ENCODE measurements at regions not wholly inside any gene's neighbourhood (a gene's known extent, or its start where the extent isn't known, plus 50 kb on each side); places are given as distances from the start of the nearest gene placed in this dataset.

DNA sequence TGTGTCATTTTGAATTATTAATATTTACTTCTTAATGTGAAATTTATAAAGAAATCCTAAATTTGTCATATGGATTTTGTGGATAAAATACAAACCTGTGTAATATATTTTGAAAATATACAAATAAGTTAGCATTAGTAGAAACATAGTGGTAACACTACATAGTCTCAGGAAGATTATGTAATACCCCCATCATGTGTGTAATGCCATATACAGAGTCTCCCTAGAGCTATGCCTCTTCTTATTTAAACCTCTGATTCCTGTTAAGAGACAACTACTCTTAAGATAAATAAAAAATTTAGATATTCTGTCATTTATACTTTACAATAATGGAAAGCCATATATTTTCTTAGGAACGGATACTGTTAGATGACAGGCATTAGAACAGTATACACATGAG is 2012.0 kb upstream of the LRRTM1 start:
- Histone ChIP-seq H3K36me3 (no peaks in the 10 kb centered on the region), H3K27ac (no peak overlapping the region), H3K4me3 (no peak overlapping the region), H3K4me1 (no peaks in the 10 kb centered on the region), H3K27me3 (no peaks in the 10 kb centered on the region), H3K9me3 (no peaks in the 10 kb centered on the region)
- ATAC-seq (peak; percentile 30), DNase-seq (no peak)
- TF ChIP-seq, protein P1, sequence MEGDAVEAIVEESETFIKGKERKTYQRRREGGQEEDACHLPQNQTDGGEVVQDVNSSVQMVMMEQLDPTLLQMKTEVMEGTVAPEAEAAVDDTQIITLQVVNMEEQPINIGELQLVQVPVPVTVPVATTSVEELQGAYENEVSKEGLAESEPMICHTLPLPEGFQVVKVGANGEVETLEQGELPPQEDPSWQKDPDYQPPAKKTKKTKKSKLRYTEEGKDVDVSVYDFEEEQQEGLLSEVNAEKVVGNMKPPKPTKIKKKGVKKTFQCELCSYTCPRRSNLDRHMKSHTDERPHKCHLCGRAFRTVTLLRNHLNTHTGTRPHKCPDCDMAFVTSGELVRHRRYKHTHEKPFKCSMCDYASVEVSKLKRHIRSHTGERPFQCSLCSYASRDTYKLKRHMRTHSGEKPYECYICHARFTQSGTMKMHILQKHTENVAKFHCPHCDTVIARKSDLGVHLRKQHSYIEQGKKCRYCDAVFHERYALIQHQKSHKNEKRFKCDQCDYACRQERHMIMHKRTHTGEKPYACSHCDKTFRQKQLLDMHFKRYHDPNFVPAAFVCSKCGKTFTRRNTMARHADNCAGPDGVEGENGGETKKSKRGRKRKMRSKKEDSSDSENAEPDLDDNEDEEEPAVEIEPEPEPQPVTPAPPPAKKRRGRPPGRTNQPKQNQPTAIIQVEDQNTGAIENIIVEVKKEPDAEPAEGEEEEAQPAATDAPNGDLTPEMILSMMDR (IDR thresholded peaks at IDR 0.05), result no peak
- intact Hi-C loops (cut with DNase I), result no loop called here

DNA sequence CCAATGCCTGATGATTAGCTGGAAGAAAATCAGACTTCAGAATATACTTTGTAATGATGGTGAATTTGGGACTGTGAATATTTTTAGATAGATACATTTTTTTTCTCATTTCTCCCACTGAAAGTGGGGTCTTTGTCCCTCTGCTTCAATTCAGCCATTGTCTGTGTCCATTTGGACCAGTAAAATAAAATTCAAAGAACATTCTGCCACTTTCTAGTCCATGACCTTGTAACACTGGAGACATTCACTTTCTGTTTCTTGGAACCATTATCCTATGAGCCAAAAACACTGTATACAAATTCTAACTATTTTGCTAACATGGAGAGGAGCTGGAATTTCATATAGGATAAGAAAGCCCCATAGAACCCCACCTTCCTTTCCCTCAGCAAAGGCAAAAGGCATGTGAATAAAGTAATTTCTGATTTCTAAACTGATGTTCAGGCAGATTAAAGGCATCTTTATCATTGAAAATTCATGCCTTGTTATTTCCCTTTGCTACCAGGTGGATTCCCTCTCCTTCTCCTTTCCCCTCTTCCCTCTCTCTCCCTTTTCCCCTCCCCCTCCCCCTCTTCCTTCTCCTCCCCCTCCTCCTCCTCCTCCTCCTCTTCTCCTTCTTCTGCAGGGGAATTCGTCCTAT is 2010.4 kb upstream of the LRRTM1 start:
- Histone ChIP-seq H3K27me3 (no peaks in the 10 kb centered on the region), H3K4me3 (no peak overlapping the region), H3K36me3 (no peaks in the 10 kb centered on the region), H3K4me1 (no peaks in the 10 kb centered on the region), H3K9me3 (no peaks in the 10 kb centered on the region), H3K27ac (no peak overlapping the region)
- intact Hi-C loops (cut with DNase I), result no loop called here
- TF ChIP-seq, protein P1 (IDR thresholded peaks at IDR 0.05), result no peak
- DNase-seq, result no peak
- no peak for ATAC-seq

DNA sequence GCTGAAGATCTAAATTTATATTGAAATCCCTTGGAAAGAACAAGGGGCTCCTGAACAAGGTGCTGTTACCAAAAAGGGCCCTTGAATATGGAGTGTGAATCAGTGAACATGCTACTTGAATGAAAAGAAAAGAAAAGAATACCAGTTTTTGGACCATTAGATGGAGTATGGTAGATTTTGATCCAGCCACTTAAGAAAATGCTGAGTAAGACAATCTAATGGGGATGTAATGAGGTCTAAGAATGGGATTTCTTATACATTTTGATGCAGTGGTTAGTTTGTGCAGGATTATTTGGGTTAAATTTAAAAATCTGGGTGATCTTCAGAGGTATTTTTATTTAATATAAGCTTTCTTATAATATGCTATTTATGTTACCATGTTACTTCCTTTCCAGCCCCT is 2003.0 kb upstream of the LRRTM1 start:
- Histone ChIP-seq H3K27me3 (no peaks in the 10 kb centered on the region), H3K4me3 (no peak overlapping the region), H3K27ac (no peak overlapping the region), H3K36me3 (no peaks in the 10 kb centered on the region), H3K4me1 (no peaks in the 10 kb centered on the region), H3K9me3 (peaks cover 0 to 5% of the 10 kb centered on the region in 2 donors)
- intact Hi-C loops (cut with DNase I), result no loop called here
- no peak for ATAC-seq
- DNase-seq, result no peak
- TF ChIP-seq, protein P1 (IDR thresholded peaks at IDR 0.05), result no peak

- H3K4me1 ChIP-seq, result no peaks in the 10 kb centered on the region
- H3K36me3 ChIP-seq, result no peaks in the 10 kb centered on the region
- H3K9me3 ChIP-seq, result peaks cover 0 to 16% of the 10 kb centered on the region in 2 donors
- H3K27me3 ChIP-seq, result no peaks in the 10 kb centered on the region
- H3K4me3 ChIP-seq, result no peak overlapping the region
- H3K27ac ChIP-seq, result no peak overlapping the region
- DNase-seq, result no peak
- intact Hi-C loops (cut with DNase I), result no loop called here
- TF ChIP-seq, protein P1 (IDR thresholded peaks at IDR 0.05), result no peak
- ATAC-seq, result no peak
Measured at GRCh38 chr2:82301506-82301905, 1997.0 kb upstream of the LRRTM1 start.

GRCh38 chr2:82289446-82289845 is 1984.9 kb upstream of the LRRTM1 start:
- intact Hi-C loops (cut with DNase I), result no loop called here

More at GRCh38 chr2:82289446-82289845, 1984.9 kb upstream of the LRRTM1 start:
- Histone ChIP-seq H3K27me3 (no peaks in the 10 kb centered on the region), H3K27ac (no peak overlapping the region), H3K4me3 (no peak overlapping the region), H3K36me3 (no peaks in the 10 kb centered on the region), H3K9me3 (peaks cover 0 to 3% of the 10 kb centered on the region in 2 donors), H3K4me1 (no peaks in the 10 kb centered on the region)
- DNase-seq (peak in 2 of 4 donors; percentile 42 to 58), ATAC-seq (no peak)
- TF ChIP-seq, protein P1 (IDR thresholded peaks at IDR 0.05), result no peak

Data from left lung (tissue), 4 donors.